K562 (cell line): ENCODE measurements at regions not wholly inside any gene's neighbourhood (a gene's known extent, or its start where the extent isn't known, plus 50 kb on each side); places are given as distances from the start of the nearest gene placed in this dataset.

ENCODE experiments used
- ATAC-seq: fragments of 200-7000 bp; cut with Tn5 transposase; 3 replicates; pipeline ENCODE4 v1.9.1; 2020; ENCODE audit warnings: moderate library complexity
- BruUV-seq: library from RNA; stranded (reverse); fragments of 400-500 nt; replicated peaks from 2 replicates; lab custom pipeline; 2021; lab: Mats Ljungman, UMichigan
- CTCF ChIA-PET: fragments of 300-600 bp; formaldehyde crosslinking; extraction: SDS; loops from one replicate; lab custom pipeline; 2021; ENCODE audit warnings: low intra/inter-chr PET ratio; lab: Yijun Ruan, JAX
- POLR2A ChIA-PET: fragments of 300-600, 350-650 bp; sonication (Branson Sonifier 250); formaldehyde crosslinking; extraction: SDS; loops from one replicate; lab custom pipeline; 2021; ENCODE audit warnings: antibody characterized with exemption, inconsistent platforms; lab: Yijun Ruan, JAX
- DNase-seq, 4 experiments: peaks; one replicate each; pipeline versions ENCODE4 v3.0.0 to v3.0.0-alpha.2; 2011 to 2018; ENCODE audit warnings: low spot score in 3 of 4, mixed read lengths in 3 of 4; ENCODE audit errors: extremely low read depth in 1 of 4
- FAIRE-seq: peaks from 2 replicates; lab custom pipeline; 2011; peaks lifted over from hg19 to GRCh38; lab: Jason Lieb, UNC
- H2AFZ ChIP-seq: 2 replicates; pipeline ENCODE4 v1.6.0; 2011; ENCODE audit warnings: low read depth, low read length, control low read depth, inconsistent platforms
- H3K27ac ChIP-seq: fragments of 200-600 bp; 3 replicates; pipeline ENCODE4 v1.8.0; 2011; ENCODE audit warnings: low read depth, mild to moderate bottlenecking, control low read depth, inconsistent platforms, low read length, moderate library complexity, mixed read lengths; ENCODE audit errors: extremely low read depth
- H3K27me3 ChIP-seq, 2 experiments: fragments of 300-600 bp in 1 of 2; 2 replicates in 1 of 2; 3 replicates in 1 of 2; pipeline versions ENCODE4 v1.6.0 to v1.8.0; 2011; ENCODE audit warnings: inconsistent platforms in 2 of 2, low read length in 2 of 2, mild to moderate bottlenecking in 1 of 2, mixed read lengths in 1 of 2, moderate library complexity in 1 of 2; ENCODE audit not compliant: control insufficient read depth in 2 of 2, insufficient read depth in 2 of 2
- H3K36me3 ChIP-seq: fragments of 300-600 bp; 3 replicates; pipeline ENCODE4 v1.8.0; 2011; ENCODE audit warnings: mild to moderate bottlenecking, low read length, inconsistent platforms; ENCODE audit not compliant: control insufficient read depth, insufficient read depth
- H3K4me1 ChIP-seq, 2 experiments: fragments of 200-600 bp in 1 of 2; replicated peaks in 1 of 2; 2 replicates in 1 of 2; 3 replicates in 1 of 2; pipeline versions ENCODE4 v1.5.1 to v1.8.0; 2011; ENCODE audit warnings: inconsistent platforms in 2 of 2, low read length in 2 of 2, mild to moderate bottlenecking in 1 of 2, mixed read lengths in 1 of 2, moderate library complexity in 1 of 2; ENCODE audit not compliant: control insufficient read depth in 2 of 2, insufficient read depth in 2 of 2
- H3K4me2 ChIP-seq: 2 replicates; pipeline ENCODE4 v1.6.1; 2011; ENCODE audit warnings: low read length, control low read depth, inconsistent platforms, mixed read lengths; ENCODE audit not compliant: insufficient read depth
- H3K4me3 ChIP-seq: fragments of 200-600 bp; sonication (generic), shearing (Covaris generic); 2 replicates; pipeline ENCODE4 v1.5.1; 2016; ENCODE audit warnings: control low read depth, inconsistent platforms
- H3K79me2 ChIP-seq: fragments of 200-600 bp; 3 replicates; pipeline ENCODE4 v1.8.0; 2011; ENCODE audit warnings: low read length, inconsistent platforms; ENCODE audit not compliant: control insufficient read depth, insufficient read depth
- H3K9ac ChIP-seq, 2 experiments: 2 replicates each; pipeline versions ENCODE4 v1.6.0 to v1.6.1; 2011; ENCODE audit warnings: low read depth in 2 of 2, low read length in 2 of 2, control low read depth in 1 of 2, inconsistent platforms in 1 of 2, mild to moderate bottlenecking in 1 of 2, mixed read lengths in 1 of 2; ENCODE audit not compliant: insufficient read depth in 1 of 2
- H3K9me1 ChIP-seq: one replicate; pipeline ENCODE4 v1.6.0; 2011; ENCODE audit warnings: inconsistent platforms, mild to moderate bottlenecking, low read length, moderate library complexity; ENCODE audit not compliant: control insufficient read depth, insufficient read depth
- H3K9me3 ChIP-seq: replicated peaks from 2 replicates; pipeline ENCODE4 v1.5.1; 2011; ENCODE audit warnings: low read depth, low read length, inconsistent platforms; ENCODE audit not compliant: control insufficient read depth, insufficient read depth
- H4K20me1 ChIP-seq: replicated peaks from 2 replicates; pipeline ENCODE4 v1.6.1; 2011; ENCODE audit warnings: low read length, inconsistent platforms, mixed read lengths; ENCODE audit not compliant: control insufficient read depth, insufficient read depth
- BCOR ChIP-seq: fragments of 450-650 bp; IDR thresholded peaks from 2 replicates; pipeline ENCODE4 v1.6.1; 2016
- MTA1 ChIP-seq: fragments of 450-650 bp; IDR thresholded peaks from 2 replicates; pipeline ENCODE4 v1.6.1; 2017; ENCODE audit warnings: borderline replicate concordance
- OTX1 ChIP-seq: fragments of 450-650 bp; formaldehyde crosslinking; IDR thresholded peaks from 2 replicates; pipeline ENCODE4 v1.4.0; 2022; ENCODE audit warnings: mild to moderate bottlenecking
- PKNOX1 ChIP-seq: fragments of 450-650 bp; IDR thresholded peaks from 2 replicates; pipeline ENCODE4 v1.6.1; 2016
- SMARCA5 ChIP-seq: fragments of 450-650 bp; IDR thresholded peaks from 2 replicates; pipeline ENCODE4 v1.6.1; 2016
- SPI1 ChIP-seq: IDR thresholded peaks from 2 replicates; pipeline ENCODE4 v1.6.1; 2011; ENCODE audit warnings: low read depth, low read length, control low read depth, borderline replicate concordance
- SRF ChIP-seq, 2 experiments: fragments of 250-450, 450-650 bp in 1 of 2; sonication (Bioruptor Pico) in 1 of 2; sonication (generic) in 1 of 2; formaldehyde crosslinking; IDR thresholded peaks; 2 replicates each; pipeline versions ENCODE4 v1.5.0 to v1.5.1; 2020 to 2022; ENCODE audit warnings: mild to moderate bottlenecking in 1 of 2, missing genetic modification reagents in 1 of 2
- STAT5B ChIP-seq: fragments of 250-450 bp; sonication (Bioruptor Pico); IDR thresholded peaks from 2 replicates; pipeline ENCODE4 v1.8.0; 2021; ENCODE audit warnings: mild to moderate bottlenecking, inconsistent platforms
- SUPT5H ChIP-seq: fragments of 450-650 bp; IDR thresholded peaks from 2 replicates; pipeline ENCODE4 v1.6.1; 2016
- ZNF644 ChIP-seq: fragments of 200-800 bp; sonication (Bioruptor generic); IDR thresholded peaks from 2 replicates; pipeline ENCODE4 v1.6.1; 2016; ENCODE audit warnings: low read depth, missing genetic modification characterization, missing compliant biosample characterization
- WGBS: fragments of 100-300 bp; shearing (Covaris generic); methylation state at CpG from one replicate; pipeline ENCODE4 v1.1.6; 2016; ENCODE audit warnings: low coverage, mixed read lengths; ENCODE audit not compliant: insufficient coverage; ENCODE audit errors: missing lambda C conversion rate; 5-methylcytosine and 5-hydroxymethylcytosine counted together
- in situ Hi-C: fragments of 300-500 bp; cut with MboI; formaldehyde crosslinking; loops from 4 replicates; pipeline ENCODE4 v1.15.0; 2018; ENCODE audit warnings: inconsistent platforms, mixed read lengths
- intact Hi-C: fragments of 100-400 bp; cut with micrococcal nuclease; formaldehyde crosslinking; loops from 2 replicates; pipeline ENCODE4 v1.14.2; 2022
- TF ChIP-seq, protein P1 (sequence below): IDR thresholded peaks from 2 replicates; pipeline ENCODE4 v1.6.1; 2016; ENCODE audit warnings: missing genetic modification characterization, missing compliant biosample characterization
- TF ChIP-seq, protein P2 (sequence below): sonication (generic); formaldehyde crosslinking; IDR thresholded peaks from 2 replicates; pipeline ENCODE4 v1.8.0; 2023; ENCODE audit warnings: missing genetic modification reagents, mild to moderate bottlenecking, borderline replicate concordance

DNA sequence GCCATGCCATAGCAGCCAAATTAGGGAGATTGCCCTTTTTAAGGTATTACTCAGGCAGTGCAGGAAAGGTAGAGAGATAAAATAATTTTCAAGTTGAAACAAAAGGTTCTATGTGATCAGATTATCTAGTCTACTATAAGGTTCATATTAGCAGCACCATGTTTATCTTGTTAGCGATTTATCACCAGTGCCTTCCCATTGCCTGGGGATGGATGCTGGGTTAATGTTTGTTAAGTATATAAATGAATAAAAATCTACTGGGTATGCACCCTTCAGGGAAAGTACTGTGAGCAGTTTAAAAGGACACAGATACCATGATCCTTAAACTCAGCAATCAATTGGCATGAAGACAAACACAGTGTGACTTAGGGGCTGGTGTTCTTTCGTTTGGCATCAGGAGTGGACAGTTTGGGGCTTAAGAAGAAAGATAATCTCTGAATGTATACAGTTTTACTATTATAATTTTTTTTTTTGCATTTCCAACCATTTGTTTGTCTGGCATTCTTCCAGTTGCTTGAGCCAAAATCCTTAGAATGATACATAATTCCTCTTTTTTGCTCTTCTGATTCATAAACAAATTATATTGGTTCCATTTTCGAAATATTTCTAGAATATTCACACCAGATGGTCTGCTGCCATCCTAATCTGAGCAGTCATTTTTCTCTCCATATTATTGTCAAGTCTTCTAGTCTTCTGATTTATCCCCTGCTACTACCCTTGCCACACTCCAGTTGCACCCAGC, 512.8 kb upstream of the SLC8A1 start (continued):
- TF ChIP-seq SPI1 (no peak), BCOR (no peak), ZNF644 (tag) (no peak), PKNOX1 (no peak)

GRCh38 chr2:40967451-40967850, 515.6 kb upstream of the SLC8A1 start:
- ChIA-PET POLR2A (no interaction called here), CTCF (interaction anchor here (0.6 kb wide), 1 partner anchor 262 kb away, joined by 3 read pairs; no protein-coding TSS in a partner anchor)
- no peaks in the 10 kb centered on the region; the same call in 1 of the 2 replicates for H3K9me3 ChIP-seq
- no peak overlapping the region for H3K27ac ChIP-seq
- H3K9me1 ChIP-seq = no peaks in the 10 kb centered on the region
- no peak overlapping the region for H2AFZ ChIP-seq
- ATAC-seq (no peak), DNase-seq (no peak), FAIRE-seq (no peak)
- in situ Hi-C loops (no loop called here), intact Hi-C loops (no loop called here)
- H3K9ac ChIP-seq = no peak overlapping the region
- no peaks in the 10 kb centered on the region for H4K20me1 ChIP-seq
- 2% methylated on average over 4 of the region's 4 CpGs for WGBS
- no peak overlapping the region for H3K4me2 ChIP-seq
- no peaks in the 10 kb centered on the region for H3K36me3 ChIP-seq
- BruUV-seq = no TSS peak
- H3K4me3 ChIP-seq = no peak overlapping the region
- H3K4me1 ChIP-seq = no peaks in the 10 kb centered on the region
- no peaks in the 10 kb centered on the region for H3K27me3 ChIP-seq
- no peaks in the 10 kb centered on the region for H3K79me2 ChIP-seq
- TF ChIP-seq, protein P1, sequence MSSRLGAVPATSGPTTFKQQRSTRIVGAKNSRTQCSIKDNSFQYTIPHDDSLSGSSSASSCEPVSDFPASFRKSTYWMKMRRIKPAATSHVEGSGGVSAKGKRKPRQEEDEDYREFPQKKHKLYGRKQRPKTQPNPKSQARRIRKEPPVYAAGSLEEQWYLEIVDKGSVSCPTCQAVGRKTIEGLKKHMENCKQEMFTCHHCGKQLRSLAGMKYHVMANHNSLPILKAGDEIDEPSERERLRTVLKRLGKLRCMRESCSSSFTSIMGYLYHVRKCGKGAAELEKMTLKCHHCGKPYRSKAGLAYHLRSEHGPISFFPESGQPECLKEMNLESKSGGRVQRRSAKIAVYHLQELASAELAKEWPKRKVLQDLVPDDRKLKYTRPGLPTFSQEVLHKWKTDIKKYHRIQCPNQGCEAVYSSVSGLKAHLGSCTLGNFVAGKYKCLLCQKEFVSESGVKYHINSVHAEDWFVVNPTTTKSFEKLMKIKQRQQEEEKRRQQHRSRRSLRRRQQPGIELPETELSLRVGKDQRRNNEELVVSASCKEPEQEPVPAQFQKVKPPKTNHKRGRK = no peak
- TF ChIP-seq, protein P2, sequence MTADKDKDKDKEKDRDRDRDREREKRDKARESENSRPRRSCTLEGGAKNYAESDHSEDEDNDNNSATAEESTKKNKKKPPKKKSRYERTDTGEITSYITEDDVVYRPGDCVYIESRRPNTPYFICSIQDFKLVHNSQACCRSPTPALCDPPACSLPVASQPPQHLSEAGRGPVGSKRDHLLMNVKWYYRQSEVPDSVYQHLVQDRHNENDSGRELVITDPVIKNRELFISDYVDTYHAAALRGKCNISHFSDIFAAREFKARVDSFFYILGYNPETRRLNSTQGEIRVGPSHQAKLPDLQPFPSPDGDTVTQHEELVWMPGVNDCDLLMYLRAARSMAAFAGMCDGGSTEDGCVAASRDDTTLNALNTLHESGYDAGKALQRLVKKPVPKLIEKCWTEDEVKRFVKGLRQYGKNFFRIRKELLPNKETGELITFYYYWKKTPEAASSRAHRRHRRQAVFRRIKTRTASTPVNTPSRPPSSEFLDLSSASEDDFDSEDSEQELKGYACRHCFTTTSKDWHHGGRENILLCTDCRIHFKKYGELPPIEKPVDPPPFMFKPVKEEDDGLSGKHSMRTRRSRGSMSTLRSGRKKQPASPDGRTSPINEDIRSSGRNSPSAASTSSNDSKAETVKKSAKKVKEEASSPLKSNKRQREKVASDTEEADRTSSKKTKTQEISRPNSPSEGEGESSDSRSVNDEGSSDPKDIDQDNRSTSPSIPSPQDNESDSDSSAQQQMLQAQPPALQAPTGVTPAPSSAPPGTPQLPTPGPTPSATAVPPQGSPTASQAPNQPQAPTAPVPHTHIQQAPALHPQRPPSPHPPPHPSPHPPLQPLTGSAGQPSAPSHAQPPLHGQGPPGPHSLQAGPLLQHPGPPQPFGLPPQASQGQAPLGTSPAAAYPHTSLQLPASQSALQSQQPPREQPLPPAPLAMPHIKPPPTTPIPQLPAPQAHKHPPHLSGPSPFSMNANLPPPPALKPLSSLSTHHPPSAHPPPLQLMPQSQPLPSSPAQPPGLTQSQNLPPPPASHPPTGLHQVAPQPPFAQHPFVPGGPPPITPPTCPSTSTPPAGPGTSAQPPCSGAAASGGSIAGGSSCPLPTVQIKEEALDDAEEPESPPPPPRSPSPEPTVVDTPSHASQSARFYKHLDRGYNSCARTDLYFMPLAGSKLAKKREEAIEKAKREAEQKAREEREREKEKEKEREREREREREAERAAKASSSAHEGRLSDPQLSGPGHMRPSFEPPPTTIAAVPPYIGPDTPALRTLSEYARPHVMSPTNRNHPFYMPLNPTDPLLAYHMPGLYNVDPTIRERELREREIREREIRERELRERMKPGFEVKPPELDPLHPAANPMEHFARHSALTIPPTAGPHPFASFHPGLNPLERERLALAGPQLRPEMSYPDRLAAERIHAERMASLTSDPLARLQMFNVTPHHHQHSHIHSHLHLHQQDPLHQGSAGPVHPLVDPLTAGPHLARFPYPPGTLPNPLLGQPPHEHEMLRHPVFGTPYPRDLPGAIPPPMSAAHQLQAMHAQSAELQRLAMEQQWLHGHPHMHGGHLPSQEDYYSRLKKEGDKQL (CRISPR knock-in tag) = no peak
- no peak for TF ChIP-seq SUPT5H
- TF ChIP-seq OTX1 (CRISPR knock-in tag) = no peak
- no peak for TF ChIP-seq SMARCA5
- TF ChIP-seq STAT5B (CRISPR knock-in tag) = no peak
- TF ChIP-seq SRF (CRISPR knock-in tag; IDR thresholded peaks at IDR 0.05) = no peak
- no peak for TF ChIP-seq MTA1
